Activated CD4-positive, alpha-beta memory T cell treated with anti-CD3 and anti-CD28 coated beads, Interleukin-2, amount 10 ng/mL, durations not matched to agents 7 days and 5 days (primary cell): ENCODE measurements at regions not wholly inside any gene's neighbourhood (a gene's known extent, or its start where the extent isn't known, plus 50 kb on each side); places are given as distances from the start of the nearest gene placed in this dataset.

Source experiments
- CTCF ChIA-PET: fragments of 350-600 bp; sonication (Branson Sonifier 250); formaldehyde crosslinking; loops from one replicate; lab custom pipeline; 2021; ENCODE audit warnings: antibody characterized with exemption, inconsistent platforms; lab: Charles Lee
- POLR2A ChIA-PET: fragments of 350-600 bp; sonication (Branson Sonifier 250); formaldehyde crosslinking; loops from one replicate; lab custom pipeline; 2021; ENCODE audit warnings: antibody characterized with exemption; lab: Charles Lee
- DNase-seq: peaks from one replicate; pipeline ENCODE4 v3.0.0-alpha.2; 2020
- H3K27ac Mint-ChIP-seq: one replicate; pipeline ENCODE4 v1.8.0; 2021; ENCODE audit warnings: mild to moderate bottlenecking, mixed read lengths
- H3K27me3 Mint-ChIP-seq: one replicate; pipeline ENCODE4 v1.8.0; 2021; ENCODE audit warnings: mixed read lengths
- H3K36me3 Mint-ChIP-seq: one replicate; pipeline ENCODE4 v1.8.0; 2021; ENCODE audit warnings: low read depth, mixed read lengths
- H3K4me1 Mint-ChIP-seq: one replicate; pipeline ENCODE4 v1.8.0; 2021; ENCODE audit warnings: mixed read lengths
- H3K4me3 Mint-ChIP-seq: one replicate; pipeline ENCODE4 v1.8.0; 2021; ENCODE audit warnings: mild to moderate bottlenecking, mixed read lengths
- H3K9me3 Mint-ChIP-seq: one replicate; pipeline ENCODE4 v1.8.0; 2021; ENCODE audit warnings: mixed read lengths

DNA sequence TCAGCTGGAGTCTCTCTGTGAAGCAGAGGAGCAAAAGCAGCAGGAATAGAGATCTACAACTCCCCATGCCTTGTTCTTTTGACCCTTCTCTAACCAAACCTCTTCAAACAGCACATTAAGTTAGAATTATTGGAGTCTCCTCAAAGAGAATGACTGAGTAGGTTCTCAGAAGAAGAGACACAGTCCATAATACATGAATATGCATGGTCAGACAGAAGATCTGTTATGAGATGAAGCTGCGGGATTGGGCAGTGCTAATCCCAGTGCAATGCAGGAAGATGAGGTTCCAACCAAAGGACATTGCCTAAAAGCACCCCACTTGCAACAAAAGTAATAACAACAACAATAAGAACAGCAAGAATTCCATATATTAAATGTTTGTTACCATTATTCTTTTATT is 887.9 kb upstream of the TENM4 start:
- Mint-ChIP-seq H3K4me3 (no peak overlapping the region), H3K27ac (no peak overlapping the region), H3K4me1 (no peaks in the 10 kb centered on the region), H3K36me3 (no peaks in the 10 kb centered on the region), H3K9me3 (peaks cover 21% of the 10 kb centered on the region), H3K27me3 (no peaks in the 10 kb centered on the region)
- ChIA-PET POLR2A (no interaction called here), CTCF (no interaction called here)
- no peak for DNase-seq

DNA sequence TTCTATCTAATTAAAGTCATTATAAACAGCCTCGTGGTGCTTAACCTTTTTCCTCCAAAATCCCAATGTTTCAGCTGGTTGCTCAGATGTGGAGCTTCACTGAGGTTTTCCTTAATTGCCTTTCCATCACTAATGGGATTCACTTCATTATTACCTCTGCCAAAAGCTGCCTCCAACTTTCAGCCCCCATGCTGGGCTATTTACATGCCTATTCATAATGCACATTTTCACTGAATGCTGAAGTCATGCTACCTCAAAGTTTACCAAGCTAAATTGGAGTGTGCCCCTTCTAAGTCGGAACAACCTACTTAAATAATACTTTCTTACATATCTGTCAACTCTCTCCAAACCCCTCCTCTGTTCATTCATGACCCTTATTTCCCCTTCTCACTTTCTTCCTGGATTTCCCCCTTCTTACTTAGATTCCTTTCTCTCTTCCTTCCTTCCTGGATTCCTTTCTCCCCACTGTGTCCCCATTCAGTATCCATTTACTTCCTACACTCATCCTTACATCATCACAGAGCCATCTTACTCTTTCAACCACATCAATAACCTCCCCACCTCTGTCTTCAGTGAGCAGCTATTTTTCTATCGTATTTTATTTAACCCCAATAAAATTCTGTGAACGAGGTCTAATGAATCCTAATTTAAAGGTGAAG is 887.3 kb upstream of the TENM4 start:
- ChIA-PET POLR2A (no interaction called here), CTCF (no interaction called here)
- no peak overlapping the region for H3K4me3 Mint-ChIP-seq
- no peak overlapping the region for H3K27ac Mint-ChIP-seq
- no peak for DNase-seq
- H3K9me3 Mint-ChIP-seq: peaks cover 18% of the 10 kb centered on the region
- H3K4me1 Mint-ChIP-seq: no peaks in the 10 kb centered on the region
- no peaks in the 10 kb centered on the region for H3K36me3 Mint-ChIP-seq
- no peaks in the 10 kb centered on the region for H3K27me3 Mint-ChIP-seq

DNA sequence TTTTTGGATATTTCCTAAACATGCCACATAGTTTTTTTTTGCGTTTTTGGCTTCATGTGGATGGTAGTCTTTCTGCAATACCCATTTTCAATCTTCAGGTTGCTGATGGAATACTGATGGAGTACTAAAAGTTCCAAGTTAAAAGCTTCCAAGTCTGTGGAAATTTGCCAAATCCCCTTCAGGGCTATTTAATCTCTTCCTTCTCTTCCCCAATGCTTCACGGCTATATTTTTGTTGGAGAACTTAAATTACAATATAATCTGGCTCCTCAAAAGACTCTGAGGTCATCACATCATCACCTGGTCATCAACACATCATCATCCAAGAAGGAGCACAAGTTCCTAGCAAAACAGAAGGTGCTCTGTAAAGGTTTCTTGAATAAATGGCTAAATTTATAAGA is 881.0 kb upstream of the TENM4 start:
- H3K27ac Mint-ChIP-seq: no peak overlapping the region
- ChIA-PET POLR2A (no interaction called here), CTCF (no interaction called here)
- no peaks in the 10 kb centered on the region for H3K27me3 Mint-ChIP-seq
- H3K4me1 Mint-ChIP-seq: no peaks in the 10 kb centered on the region
- no peak for DNase-seq
- peaks cover 9% of the 10 kb centered on the region for H3K9me3 Mint-ChIP-seq
- no peaks in the 10 kb centered on the region for H3K36me3 Mint-ChIP-seq
- H3K4me3 Mint-ChIP-seq: no peak overlapping the region

DNA sequence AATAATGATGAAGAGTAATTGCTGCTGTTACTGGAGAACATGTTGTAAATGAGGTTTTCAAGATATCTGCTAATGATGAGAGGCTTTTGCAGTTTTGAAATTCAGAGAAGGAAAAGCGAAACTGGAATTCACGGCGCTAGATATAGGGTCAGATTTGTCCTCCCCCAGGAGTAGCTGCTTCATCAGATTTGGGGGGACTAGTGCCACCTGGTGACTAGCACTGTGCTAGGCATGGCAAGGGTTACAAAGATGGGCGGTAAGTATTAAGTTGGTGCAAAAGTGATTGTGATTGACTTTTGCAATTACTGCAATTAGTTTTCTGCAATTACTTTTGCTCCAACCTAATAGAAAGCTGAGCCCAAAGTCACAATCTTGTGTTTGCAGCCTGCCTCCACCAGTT is 879.9 kb upstream of the TENM4 start:
- no peak for DNase-seq

DNA sequence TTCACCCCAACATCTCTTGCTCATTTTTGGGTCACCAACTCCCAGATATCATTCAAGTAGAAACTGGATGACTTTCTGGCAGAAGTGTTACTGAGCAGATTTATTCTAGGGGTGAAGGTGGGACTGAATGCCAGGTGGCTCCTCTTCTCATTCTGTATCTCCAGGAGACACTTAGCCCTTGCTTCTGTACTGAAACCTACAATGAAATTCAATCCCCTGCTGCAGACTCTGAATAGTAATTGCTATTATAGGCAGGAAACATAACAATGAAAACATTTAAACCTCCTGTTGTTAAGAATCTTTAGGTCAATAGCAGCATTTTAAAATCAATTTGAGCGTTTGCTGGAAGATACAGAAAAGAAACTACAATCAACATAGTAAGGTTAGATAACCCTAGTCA is 879.4 kb upstream of the TENM4 start:
- POLR2A ChIA-PET: no interaction called here
- Mint-ChIP-seq H3K27me3 (no peaks in the 10 kb centered on the region), H3K4me1 (no peaks in the 10 kb centered on the region), H3K36me3 (no peaks in the 10 kb centered on the region), H3K27ac (no peak overlapping the region), H3K4me3 (no peak overlapping the region), H3K9me3 (peaks cover 6% of the 10 kb centered on the region)
- CTCF ChIA-PET: no interaction called here
- DNase-seq: no peak

More for the DNA sequence above, 879.9 kb upstream of the TENM4 start:
- Mint-ChIP-seq H3K4me3 (no peak overlapping the region), H3K4me1 (no peaks in the 10 kb centered on the region), H3K9me3 (peaks cover 9% of the 10 kb centered on the region), H3K36me3 (no peaks in the 10 kb centered on the region), H3K27ac (no peak overlapping the region), H3K27me3 (no peaks in the 10 kb centered on the region)
- POLR2A ChIA-PET: no interaction called here
- CTCF ChIA-PET: no interaction called here

DNA sequence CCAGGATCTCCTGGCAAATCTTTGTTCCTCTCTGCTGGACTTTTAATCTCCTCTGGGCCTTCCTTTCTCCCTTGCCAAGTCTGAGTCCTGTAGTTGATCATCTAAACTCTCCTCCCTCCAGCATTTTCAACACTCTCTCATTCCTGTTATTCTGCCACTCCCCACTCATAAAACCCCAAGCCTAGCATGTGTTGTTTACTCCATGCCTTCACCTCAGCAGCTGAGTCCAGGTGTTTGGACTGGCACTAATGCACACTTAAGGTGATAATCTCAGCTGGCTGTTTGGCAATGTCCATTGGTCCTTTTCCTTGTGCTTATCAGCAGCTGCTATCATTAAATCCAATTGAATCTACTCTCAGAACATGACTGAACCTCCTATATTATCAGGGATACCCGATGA is 876.8 kb upstream of the TENM4 start:
- CTCF ChIA-PET: no interaction called here
- H3K36me3 Mint-ChIP-seq: no peaks in the 10 kb centered on the region
- H3K27me3 Mint-ChIP-seq: no peaks in the 10 kb centered on the region

DNA sequence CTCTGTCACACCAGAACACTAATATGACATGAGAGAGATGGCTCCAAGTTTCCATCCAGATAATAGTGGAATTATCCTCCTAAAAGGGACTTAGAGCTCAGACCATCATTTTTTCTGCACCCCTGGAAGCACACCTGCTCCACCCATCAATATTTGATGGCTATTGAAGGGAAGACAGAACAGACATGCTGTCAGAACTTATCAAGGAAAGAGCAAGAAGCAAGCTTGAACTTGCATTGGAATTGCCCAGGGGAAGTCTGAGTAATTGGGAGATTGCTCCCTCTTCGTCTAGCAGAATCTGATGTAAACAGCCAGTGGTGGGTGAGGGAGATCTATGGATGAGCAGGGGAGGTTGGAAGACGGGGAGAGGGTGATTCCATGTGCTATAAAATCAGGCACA is 874.4 kb upstream of the TENM4 start:
- POLR2A ChIA-PET: no interaction called here
- Mint-ChIP-seq H3K27me3 (no peaks in the 10 kb centered on the region), H3K27ac (no peak overlapping the region), H3K4me3 (no peak overlapping the region), H3K9me3 (peaks cover 4% of the 10 kb centered on the region), H3K36me3 (no peaks in the 10 kb centered on the region), H3K4me1 (no peaks in the 10 kb centered on the region)
- no peak for DNase-seq
- CTCF ChIA-PET: no interaction called here

More for the DNA sequence above, 876.8 kb upstream of the TENM4 start:
- Mint-ChIP-seq H3K4me3 (no peak overlapping the region), H3K4me1 (no peaks in the 10 kb centered on the region), H3K9me3 (peaks cover 4% of the 10 kb centered on the region), H3K27ac (no peak overlapping the region)
- POLR2A ChIA-PET: no interaction called here
- no peak for DNase-seq

DNA sequence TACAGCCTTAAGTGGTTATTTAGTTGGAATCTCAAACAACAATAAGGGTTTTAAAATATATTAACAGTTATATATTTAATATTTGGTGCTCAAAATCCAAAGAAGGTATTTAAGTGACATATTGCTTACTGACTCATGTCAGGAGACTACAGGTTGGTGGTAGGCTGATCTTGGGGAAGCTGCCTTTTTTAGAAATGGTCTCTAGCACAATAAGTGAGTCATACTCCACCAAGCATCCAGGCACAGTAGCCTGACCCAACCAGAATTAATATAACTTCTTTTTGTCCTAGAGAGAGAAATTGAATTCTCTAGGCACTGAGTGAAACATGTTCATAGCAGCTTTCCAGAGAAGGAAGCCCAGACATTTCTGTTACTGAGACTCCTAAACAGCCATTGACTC is 868.5 kb upstream of the TENM4 start:
- ChIA-PET CTCF (no interaction called here), POLR2A (no interaction called here)
- DNase-seq: no peak
- Mint-ChIP-seq H3K36me3 (no peaks in the 10 kb centered on the region), H3K27ac (no peak overlapping the region), H3K4me1 (no peaks in the 10 kb centered on the region), H3K4me3 (no peak overlapping the region), H3K9me3 (peaks cover 8% of the 10 kb centered on the region), H3K27me3 (no peaks in the 10 kb centered on the region)

DNA sequence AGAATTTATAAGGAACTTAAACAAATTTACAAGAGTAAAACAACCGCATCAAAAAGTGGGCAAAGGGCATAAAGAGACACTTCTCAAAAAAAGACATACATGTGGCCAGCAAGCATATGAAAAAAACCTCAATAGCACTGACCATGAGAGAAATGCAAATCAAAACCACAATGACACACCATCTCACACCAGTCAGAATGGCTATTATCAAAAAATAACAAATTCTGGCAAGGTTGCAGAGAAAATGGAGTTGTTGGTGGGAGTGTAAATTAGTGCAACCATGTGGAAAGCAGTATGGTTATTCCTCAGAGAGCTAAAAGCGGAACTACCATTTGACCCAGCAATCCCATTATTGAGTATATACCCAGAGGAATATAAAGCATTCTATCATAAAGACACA is 866.8 kb upstream of the TENM4 start:
- Mint-ChIP-seq H3K4me1 (no peaks in the 10 kb centered on the region), H3K9me3 (peaks cover 12% of the 10 kb centered on the region), H3K4me3 (no peak overlapping the region), H3K36me3 (no peaks in the 10 kb centered on the region), H3K27me3 (no peaks in the 10 kb centered on the region), H3K27ac (no peak overlapping the region)
- POLR2A ChIA-PET: no interaction called here
- no peak for DNase-seq
- CTCF ChIA-PET: no interaction called here

DNA sequence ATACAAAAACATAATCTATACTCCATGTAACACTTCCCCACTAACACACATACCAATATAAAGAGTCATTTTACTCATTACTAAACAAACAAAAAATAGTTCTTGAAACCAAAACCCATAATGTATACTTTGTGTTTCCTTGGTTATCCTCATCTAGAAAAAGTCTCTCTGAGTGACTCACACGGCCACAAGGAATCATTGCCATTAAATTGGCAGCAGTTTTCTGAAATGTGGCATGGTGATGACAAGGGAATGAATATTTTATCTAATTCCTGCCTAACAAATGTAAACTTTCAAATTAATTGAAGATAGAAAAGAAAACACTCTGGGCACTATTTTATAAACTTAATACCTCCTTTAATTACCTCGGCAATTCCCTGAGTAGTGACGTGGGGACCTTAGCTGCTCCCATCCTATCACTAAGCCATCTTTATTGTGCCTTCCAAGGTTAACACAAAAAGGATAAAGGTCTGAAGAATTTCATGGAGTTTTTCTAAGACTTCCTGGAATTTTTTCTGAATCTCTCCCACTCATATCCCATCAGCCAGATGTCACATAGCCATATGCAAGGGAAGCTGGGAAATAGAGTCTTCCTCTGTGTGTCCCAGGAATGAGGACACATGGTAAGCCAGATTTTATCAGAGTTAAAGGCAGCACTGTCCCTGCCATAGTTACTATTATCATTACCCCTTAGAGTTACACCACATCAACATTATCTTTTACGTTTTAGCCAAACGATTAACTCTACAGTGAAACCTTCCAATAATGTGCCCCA is 857.2 kb upstream of the TENM4 start:
- Mint-ChIP-seq H3K4me3 (no peak overlapping the region), H3K9me3 (peaks cover 10% of the 10 kb centered on the region), H3K36me3 (no peaks in the 10 kb centered on the region), H3K27ac (no peak overlapping the region), H3K4me1 (no peaks in the 10 kb centered on the region), H3K27me3 (no peaks in the 10 kb centered on the region)
- ChIA-PET POLR2A (no interaction called here), CTCF (no interaction called here)
- DNase-seq: no peak

DNA sequence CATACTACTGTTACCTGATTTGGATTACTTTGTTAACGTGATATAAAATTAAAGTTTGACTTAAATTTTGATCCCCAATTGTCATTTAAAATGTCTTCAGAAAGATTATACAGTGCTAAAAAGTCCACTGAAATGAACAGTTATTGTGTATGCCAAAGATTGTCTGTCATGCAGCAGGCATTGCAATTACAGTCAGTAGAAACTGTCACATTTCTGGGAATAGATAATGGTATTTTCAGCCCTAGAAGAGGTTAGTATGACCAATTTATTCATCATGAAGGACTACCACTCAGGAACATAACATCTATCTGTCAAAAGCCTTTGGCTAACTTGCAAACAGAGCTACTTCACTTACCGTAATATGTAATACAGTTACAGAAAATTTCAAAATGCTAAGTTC is 852.5 kb upstream of the TENM4 start:
- Mint-ChIP-seq H3K4me3 (no peak overlapping the region), H3K36me3 (no peaks in the 10 kb centered on the region), H3K9me3 (peaks cover 4% of the 10 kb centered on the region), H3K4me1 (no peaks in the 10 kb centered on the region), H3K27me3 (no peaks in the 10 kb centered on the region), H3K27ac (no peak overlapping the region)
- ChIA-PET POLR2A (no interaction called here), CTCF (no interaction called here)
- no peak for DNase-seq

DNA sequence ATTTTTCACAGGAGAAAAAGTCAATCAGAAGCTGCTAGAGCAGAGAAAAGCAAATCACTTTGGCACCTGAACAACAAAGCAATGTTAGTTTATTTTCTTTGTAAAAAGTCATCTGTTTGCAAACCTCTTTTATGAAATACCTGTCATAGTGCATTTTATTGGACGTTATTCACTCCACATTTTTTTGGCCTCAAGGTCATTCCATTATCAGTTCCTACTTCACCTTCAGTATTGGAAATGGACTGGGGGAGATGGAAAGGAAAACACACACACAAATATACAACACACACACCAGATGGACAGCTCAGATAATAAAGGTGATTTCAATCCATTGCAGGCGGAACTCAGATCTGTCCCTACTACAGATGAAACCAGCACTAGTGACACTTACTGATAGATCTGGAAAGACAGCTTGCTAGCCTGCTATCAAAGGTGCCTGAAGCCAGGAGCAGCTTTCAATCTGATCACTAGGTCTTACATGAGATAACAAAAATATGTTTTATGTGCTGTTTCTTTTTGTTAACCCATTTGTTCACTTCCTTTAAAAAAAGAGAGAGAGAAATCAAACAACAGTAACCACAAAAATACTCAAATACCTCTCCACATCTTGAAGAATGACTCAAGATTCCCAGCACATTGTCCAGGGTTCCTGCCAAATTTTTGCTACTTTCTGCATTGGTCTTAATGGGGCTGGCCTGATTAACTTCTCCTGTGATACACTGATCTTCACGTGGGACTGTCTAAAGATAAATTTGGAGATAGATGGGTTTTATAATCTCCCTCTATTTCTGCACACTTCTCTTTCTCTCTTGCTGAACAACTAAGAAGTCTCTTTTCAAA is 844.3 kb upstream of the TENM4 start:
- Mint-ChIP-seq H3K36me3 (no peaks in the 10 kb centered on the region), H3K27ac (no peak overlapping the region), H3K27me3 (no peaks in the 10 kb centered on the region), H3K4me1 (no peaks in the 10 kb centered on the region), H3K4me3 (no peak overlapping the region), H3K9me3 (peaks cover 6% of the 10 kb centered on the region)
- ChIA-PET POLR2A (no interaction called here), CTCF (no interaction called here)
- DNase-seq: no peak

DNA sequence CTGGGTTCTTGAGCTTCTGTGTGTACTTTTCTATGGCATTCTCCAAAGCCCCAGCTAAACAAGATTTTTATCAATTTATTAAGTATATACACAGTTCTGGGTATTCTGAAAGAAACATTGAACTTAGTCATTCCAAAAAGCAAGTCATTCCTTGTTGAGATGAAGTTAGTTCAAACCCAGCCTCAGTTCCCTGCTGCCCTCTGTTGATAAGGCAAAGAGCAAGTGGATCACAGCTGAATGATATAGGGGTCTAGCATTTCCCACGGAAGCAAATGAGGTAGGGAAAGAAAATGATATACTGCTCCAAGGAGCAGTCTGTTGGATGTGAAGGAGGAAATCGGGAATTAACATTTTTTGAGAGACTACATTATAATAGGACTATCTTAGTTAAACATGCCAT is 841.8 kb upstream of the TENM4 start:
- CTCF ChIA-PET: no interaction called here
- POLR2A ChIA-PET: no interaction called here
- Mint-ChIP-seq H3K27me3 (no peaks in the 10 kb centered on the region), H3K9me3 (peaks cover 10% of the 10 kb centered on the region), H3K36me3 (no peaks in the 10 kb centered on the region), H3K27ac (no peak overlapping the region), H3K4me1 (no peaks in the 10 kb centered on the region), H3K4me3 (no peak overlapping the region)
- no peak for DNase-seq
